Smooth muscle cell (in vitro differentiated cells): ENCODE measurements at regions not wholly inside any gene's neighbourhood (a gene's known extent, or its start where the extent isn't known, plus 50 kb on each side); places are given as distances from the start of the nearest gene placed in this dataset.
A peak's percentile ranks its signal among the peaks of the same experiment; 100 is the strongest.

Experiments used
- DNase-seq: peaks from one replicate; lab custom pipeline; 2025; ENCODE audit not compliant: unreplicated experiment; lab: John Stamatoyannopoulos, UW
- H2AFZ ChIP-seq: fragments of 200-600 bp; sonication (generic); 2 replicates; pipeline ENCODE4 v1.6.0; 2016; ENCODE audit warnings: antibody characterized with exemption, low read depth, mild to moderate bottlenecking
- H3F3A ChIP-seq: fragments of 200-600 bp; sonication (generic); 2 replicates; pipeline ENCODE4 v1.6.0; 2017; ENCODE audit warnings: antibody characterized with exemption, low read depth
- H3K27ac ChIP-seq: fragments of 200-600 bp; sonication (generic); 2 replicates; pipeline ENCODE4 v1.5.1; 2016; ENCODE audit warnings: low read depth, mild to moderate bottlenecking
- H3K27me3 ChIP-seq: fragments of 200-600 bp; sonication (generic); 2 replicates; pipeline ENCODE4 v1.6.1; 2016; ENCODE audit warnings: low read depth, mild to moderate bottlenecking
- H3K36me3 ChIP-seq: fragments of 200-600 bp; sonication (generic); 2 replicates; pipeline ENCODE4 v1.5.1; 2016; ENCODE audit warnings: low read depth
- H3K4me1 ChIP-seq: fragments of 200-600 bp; sonication (generic); 2 replicates; pipeline ENCODE4 v1.5.1; 2016; ENCODE audit warnings: low read depth
- H3K4me2 ChIP-seq: fragments of 200-600 bp; sonication (generic); 2 replicates; pipeline ENCODE4 v1.6.0; 2016; ENCODE audit warnings: mild to moderate bottlenecking
- H3K4me3 ChIP-seq: fragments of 200-600 bp; sonication (generic); 2 replicates; pipeline ENCODE4 v1.5.1; 2016; ENCODE audit warnings: mild to moderate bottlenecking
- H3K79me2 ChIP-seq: fragments of 200-600 bp; sonication (generic); 2 replicates; pipeline ENCODE4 v1.6.0; 2016; ENCODE audit warnings: low read depth, mild to moderate bottlenecking
- H3K9ac ChIP-seq: fragments of 200-600 bp; sonication (generic); 2 replicates; pipeline ENCODE4 v1.6.0; 2016; ENCODE audit warnings: low read depth
- H3K9me3 ChIP-seq: fragments of 200-600 bp; sonication (generic); replicated peaks from 2 replicates; pipeline ENCODE4 v1.5.1; 2016; ENCODE audit warnings: low read depth
- H4K20me1 ChIP-seq: fragments of 200-600 bp; sonication (generic); 2 replicates; pipeline ENCODE4 v1.6.0; 2016; ENCODE audit warnings: low read depth
- CTCF ChIP-seq: fragments of 200-600 bp; sonication (generic); IDR thresholded peaks from 2 replicates; pipeline ENCODE4 v1.5.1; 2017; ENCODE audit warnings: borderline replicate concordance, mild to moderate bottlenecking, antibody characterized with exemption; ENCODE audit not compliant: insufficient read depth, poor library complexity, severe bottlenecking
- WGBS: methylation state at CpG from one replicate; pipeline ENCODE4 v1.1.7; 2016; ENCODE audit warnings: low lambda C conversion rate; 5-methylcytosine and 5-hydroxymethylcytosine counted together

- H4K20me1 ChIP-seq: no peaks in the 10 kb centered on the region
- DNase-seq: no peak
- H3K9ac ChIP-seq: no peak overlapping the region
- H3K36me3 ChIP-seq: no peaks in the 10 kb centered on the region
- no peak for TF ChIP-seq CTCF
- H3K27me3 ChIP-seq: no peaks in the 10 kb centered on the region
- 95% methylated on average over 1 of the region's 1 CpG for WGBS
- H3K4me3 ChIP-seq: no peak overlapping the region
- H3K9me3 ChIP-seq: no peaks in the 10 kb centered on the region
- H3K79me2 ChIP-seq: no peaks in the 10 kb centered on the region
- H2AFZ ChIP-seq: no peak overlapping the region
- H3K4me1 ChIP-seq: no peaks in the 10 kb centered on the region
- H3K4me2 ChIP-seq: no peak overlapping the region
- H3F3A ChIP-seq: no peaks in the 10 kb centered on the region
- H3K27ac ChIP-seq: no peak overlapping the region
Observed at GRCh38 chr5:15203376-15203775, 296.6 kb upstream of the FBXL7 start.

- WGBS: 90% methylated on average over 2 of the region's 2 CpGs
- TF ChIP-seq CTCF: no peak
- Histone ChIP-seq H3K36me3 (no peaks in the 10 kb centered on the region), H2AFZ (no peak overlapping the region), H3K9me3 (no peaks in the 10 kb centered on the region), H3K79me2 (no peaks in the 10 kb centered on the region), H3K4me1 (no peaks in the 10 kb centered on the region), H3K27ac (no peak overlapping the region), H3K4me3 (no peak overlapping the region), H3F3A (no peaks in the 10 kb centered on the region), H3K9ac (no peak overlapping the region), H3K4me2 (no peak overlapping the region), H3K27me3 (no peaks in the 10 kb centered on the region), H4K20me1 (no peaks in the 10 kb centered on the region)
- no peak for DNase-seq
Observed at GRCh38 chr5:15191012-15191411, 309.0 kb upstream of the FBXL7 start.

GRCh38 chr5:15183520-15183919, 311.9 kb upstream of the ANKH start:
- no peaks in the 10 kb centered on the region for H3F3A ChIP-seq
- H3K4me2 ChIP-seq: no peak overlapping the region
- H3K27ac ChIP-seq: no peak overlapping the region
- no peak overlapping the region for H3K9ac ChIP-seq
- no peaks in the 10 kb centered on the region for H3K79me2 ChIP-seq
- H3K9me3 ChIP-seq: no peaks in the 10 kb centered on the region
- no peaks in the 10 kb centered on the region for H3K27me3 ChIP-seq
- 91% methylated on average over 1 of the region's 1 CpG for WGBS
- no peak for DNase-seq
- no peaks in the 10 kb centered on the region for H4K20me1 ChIP-seq
- peak; percentile 24 for TF ChIP-seq CTCF
- H3K36me3 ChIP-seq: no peaks in the 10 kb centered on the region
- H3K4me3 ChIP-seq: no peak overlapping the region
- no peak overlapping the region for H2AFZ ChIP-seq
- no peaks in the 10 kb centered on the region for H3K4me1 ChIP-seq

GRCh38 chr5:15170173-15170572, 298.6 kb upstream of the ANKH start:
- no peaks in the 10 kb centered on the region for H3K27me3 ChIP-seq
- H3K4me1 ChIP-seq: no peaks in the 10 kb centered on the region
- H2AFZ ChIP-seq: no peak overlapping the region
- no peaks in the 10 kb centered on the region for H3K36me3 ChIP-seq
- no peak for TF ChIP-seq CTCF
- no peaks in the 10 kb centered on the region for H4K20me1 ChIP-seq
- no peak for DNase-seq
- no peak overlapping the region for H3K9ac ChIP-seq
- WGBS: 57% methylated on average over 1 of the region's 1 CpG
- no peaks in the 10 kb centered on the region for H3K79me2 ChIP-seq
- H3K27ac ChIP-seq: no peak overlapping the region
- no peaks in the 10 kb centered on the region for H3K9me3 ChIP-seq
- H3K4me3 ChIP-seq: no peak overlapping the region
- no peak overlapping the region for H3K4me2 ChIP-seq
- no peaks in the 10 kb centered on the region for H3F3A ChIP-seq
